Ishikawa (cell line): ENCODE measurements at regions not wholly inside any gene's neighbourhood (a gene's known extent, or its start where the extent isn't known, plus 50 kb on each side); places are given as distances from the start of the nearest gene placed in this dataset.

Source experiments
- CEBPB ChIP-seq: IDR thresholded peaks from 2 replicates; pipeline ENCODE4 v1.6.1; 2012
- CREB1 ChIP-seq: IDR thresholded peaks from 2 replicates; pipeline ENCODE4 v1.6.1; 2012; ENCODE audit warnings: low read depth
- EGR1 ChIP-seq: IDR thresholded peaks from 2 replicates; pipeline ENCODE4 v1.6.1; 2012
- EP300 ChIP-seq: IDR thresholded peaks from 2 replicates; pipeline ENCODE4 v1.6.1; 2012; ENCODE audit warnings: borderline replicate concordance
- FOXM1 ChIP-seq: IDR thresholded peaks from 2 replicates; pipeline ENCODE4 v1.6.1; 2012; ENCODE audit warnings: low read depth, borderline replicate concordance
- MAX ChIP-seq: IDR thresholded peaks from 2 replicates; pipeline ENCODE4 v1.6.1; 2012
- NFIC ChIP-seq: IDR thresholded peaks from 2 replicates; pipeline ENCODE4 v1.6.1; 2012
- RAD21 ChIP-seq: IDR thresholded peaks from 2 replicates; pipeline ENCODE4 v1.6.1; 2012; ENCODE audit warnings: low read depth
- REST ChIP-seq: IDR thresholded peaks from 2 replicates; pipeline ENCODE4 v1.6.1; 2012; ENCODE audit warnings: low read depth, mild to moderate bottlenecking
- TAF1 ChIP-seq: IDR thresholded peaks from 2 replicates; pipeline ENCODE4 v1.6.1; 2012; ENCODE audit warnings: low read depth, mild to moderate bottlenecking
- TCF12 ChIP-seq: IDR thresholded peaks from 2 replicates; pipeline ENCODE4 v1.6.1; 2012; ENCODE audit warnings: low read depth
- TEAD4 ChIP-seq: IDR thresholded peaks from 2 replicates; pipeline ENCODE4 v1.6.1; 2012
- USF1 ChIP-seq: IDR thresholded peaks from 2 replicates; pipeline ENCODE4 v1.6.1; 2012
- YY1 ChIP-seq: IDR thresholded peaks from 2 replicates; pipeline ENCODE4 v1.6.1; 2012; ENCODE audit warnings: low read depth
- ZBTB7A ChIP-seq: IDR thresholded peaks from 2 replicates; pipeline ENCODE4 v1.6.1; 2012; ENCODE audit warnings: low read depth

- TF ChIP-seq TEAD4 = no peak
- TF ChIP-seq YY1 = no peak
- TF ChIP-seq FOXM1 = no peak
- TF ChIP-seq MAX = no peak
- TF ChIP-seq NFIC = no peak
- no peak for TF ChIP-seq EGR1
- TF ChIP-seq TCF12 = no peak
- no peak for TF ChIP-seq RAD21
- TF ChIP-seq USF1 = no peak
- TF ChIP-seq TAF1 = no peak
- no peak for TF ChIP-seq CEBPB
- no peak for TF ChIP-seq REST
- TF ChIP-seq CREB1 = no peak
These were observed 1031.7 kb downstream of the MCTP2 start for GRCh38 chr15:95262866-95263564.

- TF ChIP-seq RAD21 (no peak), CEBPB (no peak), EGR1 (no peak), USF1 (no peak), YY1 (no peak), TAF1 (no peak), MAX (no peak), REST (no peak), NFIC (no peak), TCF12 (no peak), FOXM1 (no peak), ZBTB7A (no peak), CREB1 (no peak), TEAD4 (no peak), EP300 (no peak)
These were observed 1032.4 kb downstream of the MCTP2 start for GRCh38 chr15:95263751-95264150.

- TF ChIP-seq TCF12 (no peak), CEBPB (no peak), RAD21 (no peak), EP300 (no peak), CREB1 (no peak), TAF1 (no peak), YY1 (no peak), FOXM1 (no peak), ZBTB7A (no peak), MAX (no peak), EGR1 (no peak), USF1 (no peak), TEAD4 (no peak), REST (no peak)
These were observed 1034.1 kb downstream of the MCTP2 start for GRCh38 chr15:95265419-95265997.
